GM19452 (cell line): ENCODE measurements at regions not wholly inside any gene's neighbourhood (a gene's known extent, or its start where the extent isn't known, plus 50 kb on each side); places are given as distances from the start of the nearest gene placed in this dataset.

Experiments
- ATAC-seq: cut with Tn5 transposase; IDR thresholded peaks from one replicate; pipeline ENCODE4 v1.9.1; 2021; ENCODE audit not compliant: unreplicated experiment

- no peak for ATAC-seq
Observed at GRCh38 chr13:104004572-104004971, 938.4 kb upstream of the SLC10A2 start.

DNA sequence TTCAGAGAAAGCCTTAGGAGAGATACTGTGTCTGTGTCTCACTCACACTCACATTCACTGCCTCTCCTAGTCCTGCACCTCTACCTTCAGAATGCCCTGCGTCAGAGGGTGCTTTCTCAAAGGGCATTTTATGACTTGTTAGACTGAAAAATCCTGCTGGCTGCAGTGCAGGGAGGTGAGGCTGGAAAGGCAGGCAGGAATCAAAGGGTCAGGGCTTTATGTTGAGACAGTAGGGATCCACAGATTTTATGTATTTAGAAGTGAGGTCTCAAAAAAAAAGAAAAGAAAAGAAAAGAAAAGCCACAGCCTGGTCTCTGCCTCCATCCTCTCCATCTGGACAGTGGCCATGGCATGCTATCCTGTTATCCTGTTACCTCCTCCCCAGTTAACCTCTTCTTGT, 936.0 kb upstream of the SLC10A2 start:
- ATAC-seq, result no peak

GRCh38 chr13:104001766-104002165, 935.5 kb upstream of the SLC10A2 start:
- no peak for ATAC-seq

DNA sequence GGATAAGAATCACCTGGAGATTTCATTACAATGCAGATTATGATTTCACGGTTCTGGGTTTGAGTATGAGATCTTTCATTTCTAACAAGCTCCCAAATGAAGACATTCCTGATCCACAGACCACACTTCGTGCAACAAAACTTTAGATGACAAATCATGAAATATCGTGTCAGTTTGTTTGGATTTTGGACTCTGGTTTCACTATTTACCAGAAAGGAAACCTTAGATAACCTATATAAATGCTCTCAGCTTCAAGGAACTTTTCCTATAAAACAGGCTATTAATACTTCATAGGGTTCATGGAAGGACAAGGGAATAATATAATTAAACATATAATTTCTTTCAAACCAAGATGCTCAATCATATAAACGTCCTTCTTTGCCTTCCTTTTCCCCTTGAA, 930.5 kb upstream of the SLC10A2 start:
- no peak for ATAC-seq

GRCh38 chr13:103983948-103984347, 917.7 kb upstream of the SLC10A2 start:
- no peak for ATAC-seq

DNA sequence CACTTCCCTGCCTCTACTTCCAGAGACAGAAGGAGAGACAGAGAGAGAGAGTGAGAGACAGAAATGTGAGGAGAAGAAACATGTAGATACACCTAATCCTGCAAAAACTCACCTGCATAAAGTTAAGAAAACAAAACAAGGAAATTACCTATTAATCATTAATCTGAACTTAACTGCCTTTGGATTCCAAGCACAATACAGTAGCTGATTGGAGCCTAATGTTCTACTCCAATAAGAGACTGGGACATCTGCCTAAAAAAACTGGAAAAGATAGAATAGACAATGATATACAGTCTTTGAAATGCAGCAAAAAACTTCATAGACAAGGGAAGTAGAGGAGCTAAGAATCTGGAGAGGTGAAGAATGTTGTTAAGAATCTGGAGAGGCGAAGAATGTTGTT, 910.2 kb upstream of the SLC10A2 start:
- ATAC-seq, result no peak

DNA sequence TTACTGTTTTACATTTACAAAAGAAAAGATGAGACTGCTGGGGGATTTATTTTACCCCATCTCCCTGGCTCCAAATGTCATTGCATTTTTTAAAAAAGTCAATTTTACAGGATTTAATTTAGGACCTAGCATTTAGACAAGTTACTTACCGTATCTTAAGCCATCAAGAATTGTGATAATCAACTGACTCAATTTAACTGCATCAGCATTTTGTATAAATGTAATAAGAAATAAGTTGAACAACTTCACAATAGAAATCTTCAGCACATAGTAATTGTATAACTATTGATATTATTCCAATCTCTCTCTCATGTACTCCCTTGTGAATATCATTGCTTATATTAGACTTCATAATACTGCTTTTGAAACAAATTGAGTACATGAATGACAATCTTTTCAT, 907.5 kb upstream of the SLC10A2 start:
- ATAC-seq, result no peak

GRCh38 chr13:103969520-103970050, 903.4 kb upstream of the SLC10A2 start:
- ATAC-seq, result no peak

- no peak for ATAC-seq
Observed at GRCh38 chr13:103965506-103966243, 899.5 kb upstream of the SLC10A2 start.

DNA sequence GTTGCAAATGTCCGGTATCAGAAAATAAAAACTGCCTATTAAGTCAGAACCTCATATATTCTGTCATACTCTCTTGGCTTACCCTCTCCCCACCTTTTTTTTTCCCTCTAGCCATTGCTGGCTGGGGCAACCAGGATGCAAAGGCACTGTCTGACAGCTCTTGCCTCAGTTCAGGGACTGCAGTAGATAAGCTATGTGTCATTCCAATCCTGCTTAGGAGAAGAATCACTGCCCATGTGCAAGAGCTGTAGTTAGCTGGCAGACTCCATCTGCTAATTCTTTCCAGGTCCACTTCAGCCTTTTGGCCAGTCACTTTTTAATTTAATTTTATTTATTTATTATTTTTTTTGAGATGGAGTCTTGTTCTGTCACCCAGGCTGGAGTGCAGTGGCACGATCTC, 895.6 kb upstream of the SLC10A2 start:
- ATAC-seq, result no peak

DNA sequence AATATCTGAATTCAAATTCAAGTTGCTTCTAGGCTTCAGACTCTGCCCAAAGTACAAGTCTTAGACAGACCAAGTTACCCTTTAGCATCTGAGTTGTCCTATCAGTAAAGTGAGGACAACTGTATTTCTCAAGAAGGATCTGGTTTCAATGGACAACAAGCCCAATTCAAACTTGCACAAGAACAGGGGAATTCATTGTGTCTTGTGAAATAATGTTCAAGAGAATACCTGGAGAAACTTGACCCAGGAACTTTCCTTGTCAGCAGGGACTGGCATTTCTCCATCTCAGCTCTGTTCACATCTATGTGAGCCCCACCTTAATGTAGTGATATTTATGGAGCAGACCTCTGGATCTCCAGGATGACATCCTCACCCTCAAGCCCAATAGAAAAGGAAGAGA, 894.9 kb upstream of the SLC10A2 start:
- ATAC-seq, result no peak

DNA sequence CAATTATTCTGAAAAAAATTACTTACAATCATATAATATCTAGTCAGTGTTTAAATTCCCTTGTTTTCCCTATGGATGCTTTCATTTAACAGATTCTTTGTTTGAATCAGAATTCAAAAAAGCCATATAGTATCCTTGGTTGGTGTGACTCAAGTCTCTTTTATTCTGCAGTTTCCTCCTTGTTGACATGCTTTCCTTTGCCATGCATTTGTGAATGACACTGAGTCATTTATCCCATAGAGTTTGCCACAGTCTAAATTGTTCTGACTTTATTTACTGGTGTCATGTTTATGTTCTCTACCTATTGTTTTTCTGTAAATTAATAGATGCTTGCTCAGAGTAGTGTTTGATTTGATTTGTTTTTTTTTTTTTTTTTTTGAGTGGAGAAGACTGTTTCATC, 893.8 kb upstream of the SLC10A2 start:
- ATAC-seq, result no peak

GRCh38 chr13:103958691-103959090, 892.5 kb upstream of the SLC10A2 start:
- ATAC-seq, result no peak

- ATAC-seq, result no peak
Observed at GRCh38 chr13:103957939-103958338, 891.7 kb upstream of the SLC10A2 start.

DNA sequence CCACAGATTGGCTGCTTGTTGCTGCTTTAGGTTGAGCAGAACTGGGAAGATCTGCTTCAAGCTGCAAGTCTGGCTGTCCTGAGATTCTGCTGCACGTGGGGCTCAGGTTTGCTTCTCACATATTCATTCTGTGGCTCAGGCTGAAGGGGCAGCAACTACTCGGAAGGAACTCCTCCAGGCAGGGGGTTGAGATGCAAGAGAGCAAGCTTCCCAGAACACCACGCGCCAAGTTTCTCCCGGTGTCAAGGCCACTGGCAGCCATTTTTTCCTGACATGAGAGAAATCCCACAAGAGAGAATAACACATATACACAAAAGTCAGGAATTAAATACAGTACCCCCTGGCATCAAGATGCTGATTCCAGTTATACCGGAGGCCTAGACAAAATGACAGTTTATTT, 887.6 kb upstream of the SLC10A2 start:
- no peak for ATAC-seq

DNA sequence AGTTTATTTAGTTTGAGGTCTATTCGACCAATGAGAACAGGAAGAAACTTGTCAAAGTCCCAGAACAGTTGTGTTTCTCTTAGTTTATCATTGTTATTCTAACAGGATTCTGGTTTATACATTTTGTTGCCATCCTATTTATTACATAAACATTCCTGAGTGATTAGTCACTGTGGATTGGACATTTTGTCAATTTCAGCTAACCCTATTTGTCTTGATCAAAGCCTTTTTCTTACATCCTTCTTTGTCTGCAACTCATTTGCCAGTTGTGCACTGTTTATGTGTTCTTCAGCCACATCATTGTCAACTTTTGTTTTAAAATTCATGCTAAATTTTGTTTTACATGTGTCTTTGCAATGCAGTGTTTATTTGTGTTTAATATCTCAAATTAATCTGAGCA, 886.0 kb upstream of the SLC10A2 start:
- ATAC-seq, result no peak

- ATAC-seq, result no peak
Observed at GRCh38 chr13:103948426-103948825, 882.2 kb upstream of the SLC10A2 start.

DNA sequence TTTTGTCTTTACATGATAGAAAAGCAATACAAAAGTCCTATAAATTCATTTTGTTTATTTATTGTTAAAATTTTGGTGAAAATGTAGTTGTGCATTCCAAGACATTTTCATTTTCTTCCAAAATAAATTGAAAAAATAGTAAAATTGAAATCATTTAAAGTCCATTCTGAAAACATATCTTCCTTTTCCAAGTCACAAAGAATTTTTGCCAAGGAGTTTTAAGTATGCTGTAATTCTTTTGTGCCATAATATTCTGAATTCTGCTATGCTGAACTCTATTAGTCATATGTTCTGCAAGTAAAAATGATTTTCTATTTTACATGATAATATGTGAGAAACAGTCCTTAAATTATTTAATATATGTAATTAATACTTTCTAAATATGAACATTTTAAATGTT, 879.6 kb upstream of the SLC10A2 start:
- no peak for ATAC-seq

DNA sequence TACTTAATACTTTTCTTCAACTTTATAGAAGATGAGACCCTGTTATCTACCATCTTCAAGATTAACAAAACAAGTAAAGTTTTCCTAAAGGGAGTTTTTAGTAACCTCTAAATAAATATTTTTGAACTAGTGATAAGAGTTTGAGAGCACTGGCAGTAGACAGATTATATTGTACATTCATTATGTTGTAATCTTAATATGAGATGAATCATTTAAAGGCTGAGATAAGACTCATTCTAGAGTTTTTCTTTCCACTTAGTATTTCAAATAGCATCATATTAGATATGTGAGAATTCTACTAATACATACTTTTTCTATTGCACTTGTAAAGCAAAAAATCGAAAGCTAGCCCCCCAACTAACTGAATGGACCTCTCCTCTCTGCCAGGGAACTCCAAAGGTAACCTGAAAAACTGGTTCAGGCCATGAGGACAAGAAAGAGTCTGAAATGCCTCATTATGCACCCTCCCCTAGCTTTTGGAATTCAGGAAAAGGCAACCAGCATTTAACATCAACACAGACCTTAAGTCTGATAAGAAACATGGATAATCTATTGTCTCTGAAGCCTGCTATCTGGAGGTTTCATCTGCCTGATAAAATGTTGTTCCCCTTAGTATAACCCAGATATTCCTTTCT, 875.4 kb upstream of the SLC10A2 start:
- ATAC-seq, result no peak

DNA sequence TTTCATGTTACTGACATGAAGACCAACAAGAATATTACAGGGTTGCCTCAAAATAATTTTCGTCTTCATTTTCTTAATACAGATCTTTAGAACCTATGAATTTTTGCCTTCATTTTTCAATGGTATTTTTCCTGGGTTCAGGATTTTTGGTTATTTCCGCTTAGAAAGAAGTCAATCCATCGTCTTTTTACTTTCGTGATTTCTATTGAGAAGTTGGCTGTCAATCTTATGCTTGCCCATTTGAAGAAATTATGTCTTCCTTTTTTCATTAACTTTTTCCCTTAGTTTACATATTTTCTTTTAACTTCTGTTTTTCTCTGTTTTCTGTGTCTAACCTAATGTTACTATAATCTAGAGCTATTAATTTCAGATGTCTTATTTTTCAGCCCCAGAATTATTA, 868.9 kb upstream of the SLC10A2 start:
- ATAC-seq, result no peak

DNA sequence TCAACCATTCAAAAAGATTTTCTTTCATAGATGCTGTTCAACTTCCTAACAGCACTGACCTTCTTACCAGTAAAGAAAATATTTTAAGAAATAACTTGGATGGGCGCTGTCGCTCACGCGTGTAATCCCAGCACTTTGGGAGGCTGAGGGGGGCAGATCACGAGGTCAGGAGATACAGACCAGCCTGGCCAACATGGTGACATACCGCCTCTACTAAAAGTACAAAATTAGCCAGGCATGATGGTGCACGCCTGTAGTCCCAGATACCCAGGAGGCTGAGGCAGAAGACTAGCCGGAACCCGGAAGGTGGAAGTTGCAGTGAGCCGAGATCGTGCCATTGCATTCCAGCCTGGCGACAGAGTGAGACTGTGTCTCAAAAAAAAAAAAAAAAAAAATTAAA, 865.7 kb upstream of the SLC10A2 start:
- no peak for ATAC-seq

DNA sequence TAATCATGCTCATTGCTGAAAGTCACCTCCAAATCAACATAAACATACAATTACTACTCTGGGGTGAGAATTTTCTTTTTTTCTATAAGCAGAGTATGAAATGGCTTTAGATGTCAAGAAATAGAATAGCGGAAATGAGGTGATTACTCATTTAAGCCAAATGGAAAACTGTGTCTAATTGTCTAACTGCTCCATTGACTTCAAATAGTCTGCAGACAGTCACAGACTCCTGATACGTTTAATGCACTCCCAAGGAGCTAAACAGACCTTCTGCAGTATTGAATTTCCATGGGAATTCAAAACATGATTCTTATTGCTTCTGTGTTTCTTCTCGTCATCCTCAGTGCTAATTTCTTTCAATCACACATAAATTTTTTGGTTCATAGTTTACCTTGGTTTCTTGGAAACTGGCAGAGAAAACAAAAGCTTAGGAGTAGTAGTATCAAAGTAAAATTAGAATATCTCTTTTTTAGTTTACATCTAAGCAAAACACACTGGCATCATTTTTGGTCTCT, 865.2 kb upstream of the SLC10A2 start:
- ATAC-seq, result no peak
